Peyer's patch (tissue), 4 donors: ENCODE measurements at regions not wholly inside any gene's neighbourhood (a gene's known extent, or its start where the extent isn't known, plus 50 kb on each side); places are given as distances from the start of the nearest gene placed in this dataset.

Experiments used
- DNase-seq, 3 donors: peaks; one replicate each; pipeline ENCODE4 v3.0.0-alpha.2; 2017 to 2019
- H3K27ac ChIP-seq, 4 donors: fragments of 200-600 bp; sonication (generic); one replicate each; pipeline ENCODE4 v1.5.1; 2016 to 2019
- H3K27me3 ChIP-seq, 2 donors: fragments of 200-600 bp; sonication (generic); one replicate each; pipeline ENCODE4 v1.5.1; 2019
- H3K36me3 ChIP-seq, 3 donors: fragments of 200-600 bp; sonication (generic); one replicate each; pipeline ENCODE4 v1.5.1; 2016 to 2019
- H3K4me1 ChIP-seq, 4 donors: fragments of 200-600 bp; sonication (generic); one replicate each; pipeline ENCODE4 v1.5.1; 2016 to 2019
- H3K4me3 ChIP-seq, 4 donors: fragments of 200-600 bp; sonication (generic); 1 replicate in 3 of 4; 2 replicates in 1 of 4; pipeline ENCODE4 v1.5.1; 2016 to 2019; ENCODE audit warnings: mild to moderate bottlenecking in 1 of 4
- H3K9me3 ChIP-seq, 4 donors: fragments of 200-600 bp; sonication (generic); one replicate each; pipeline ENCODE4 v1.5.1; 2016 to 2019; ENCODE audit warnings: mild to moderate bottlenecking in 1 of 4
- CTCF ChIP-seq, 6 experiments: fragments of 450-650 bp in 4 of 6; fragments of 200-600 bp in 2 of 6; sonication (generic) in 1 of 6; IDR thresholded peaks; one replicate each; pipeline ENCODE4 v1.5.1; 2017 to 2019; ENCODE audit warnings: antibody characterized with exemption in 6 of 6, mild to moderate bottlenecking in 3 of 6, moderate library complexity in 1 of 6
- POLR2A ChIP-seq, 2 donors: fragments of 450-650 bp; IDR thresholded peaks; one replicate each; pipeline ENCODE4 v1.5.1; 2017; ENCODE audit warnings: antibody characterized with exemption in 2 of 2, mild to moderate bottlenecking in 2 of 2, moderate library complexity in 2 of 2

- H3K36me3 ChIP-seq = no peaks in the 10 kb centered on the region
- H3K4me3 ChIP-seq = no peak overlapping the region
- H3K27me3 ChIP-seq = no peaks in the 10 kb centered on the region
- TF ChIP-seq CTCF (IDR thresholded peaks at IDR 0.05) = no peak
- no peak for TF ChIP-seq POLR2A (IDR thresholded peaks at IDR 0.05)
- H3K4me1 ChIP-seq = peaks cover 0 to 5% (median 2%) of the 10 kb centered on the region in 4 donors
- DNase-seq = no peak
- peak overlapping the region in 1 of 4 donors; percentile 60 for H3K27ac ChIP-seq
- no peaks in the 10 kb centered on the region for H3K9me3 ChIP-seq
Measured at GRCh38 chr3:177426106-177426877, 229.0 kb upstream of the TBL1XR1 start.

- Histone ChIP-seq H3K27ac (peak overlapping the region in 3 of 4 donors; percentile 8 to 60 (median 28)), H3K4me1 (peaks cover 0 to 5% (median 2%) of the 10 kb centered on the region in 4 donors), H3K36me3 (no peaks in the 10 kb centered on the region), H3K27me3 (no peaks in the 10 kb centered on the region), H3K4me3 (no peak overlapping the region), H3K9me3 (no peaks in the 10 kb centered on the region)
- TF ChIP-seq CTCF (IDR thresholded peaks at IDR 0.05) (no peak), POLR2A (IDR thresholded peaks at IDR 0.05) (no peak)
- DNase-seq = no peak
Measured at GRCh38 chr3:177426878-177427495, 229.7 kb upstream of the TBL1XR1 start.

GRCh38 chr3:177427540-177427939, 230.3 kb upstream of the TBL1XR1 start:
- H3K36me3 ChIP-seq = no peaks in the 10 kb centered on the region
- peaks cover 0 to 7% (median 2%) of the 10 kb centered on the region in 4 donors for H3K4me1 ChIP-seq
- H3K27ac ChIP-seq = peak overlapping the region in 3 of 4 donors; percentile 8 to 60 (median 28)
- no peak overlapping the region for H3K4me3 ChIP-seq
- H3K9me3 ChIP-seq = no peaks in the 10 kb centered on the region
- TF ChIP-seq CTCF (IDR thresholded peaks at IDR 0.05) (no peak), POLR2A (IDR thresholded peaks at IDR 0.05) (no peak)
- H3K27me3 ChIP-seq = no peaks in the 10 kb centered on the region
- DNase-seq = no peak

GRCh38 chr3:177429079-177429478, 231.8 kb upstream of the TBL1XR1 start:
- TF ChIP-seq CTCF (IDR thresholded peaks at IDR 0.05) = no peak
- TF ChIP-seq POLR2A (IDR thresholded peaks at IDR 0.05) = no peak
- H3K4me1 ChIP-seq = peaks cover 0 to 7% (median 2%) of the 10 kb centered on the region in 4 donors
- no peak for DNase-seq
- H3K27ac ChIP-seq = no peak overlapping the region
- H3K27me3 ChIP-seq = no peaks in the 10 kb centered on the region
- no peak overlapping the region for H3K4me3 ChIP-seq
- no peaks in the 10 kb centered on the region for H3K36me3 ChIP-seq
- H3K9me3 ChIP-seq = no peaks in the 10 kb centered on the region

- TF ChIP-seq CTCF (IDR thresholded peaks at IDR 0.05) (no peak), POLR2A (IDR thresholded peaks at IDR 0.05) (no peak)
- H3K4me1 ChIP-seq = peaks cover 0 to 7% (median 2%) of the 10 kb centered on the region in 4 donors
- H3K36me3 ChIP-seq = no peaks in the 10 kb centered on the region
- H3K4me3 ChIP-seq = no peak overlapping the region
- no peaks in the 10 kb centered on the region for H3K27me3 ChIP-seq
- no peaks in the 10 kb centered on the region for H3K9me3 ChIP-seq
- no peak overlapping the region for H3K27ac ChIP-seq
- no peak for DNase-seq
Measured at GRCh38 chr3:177429771-177430170, 232.5 kb upstream of the TBL1XR1 start.
